Neural progenitor cell (in vitro differentiated cells): ENCODE measurements at regions not wholly inside any gene's neighbourhood (a gene's known extent, or its start where the extent isn't known, plus 50 kb on each side); places are given as distances from the start of the nearest gene placed in this dataset.

ENCODE experiments used
- DNase-seq: peaks from one replicate; pipeline ENCODE4 v3.0.0-alpha.2; 2016; ENCODE audit warnings: low spot score
- H2AFZ ChIP-seq: fragments of 200-600 bp; sonication (generic); replicated peaks from 2 replicates; pipeline ENCODE4 v1.6.1; 2016; ENCODE audit warnings: antibody characterized with exemption
- H3F3A ChIP-seq: fragments of 200-600 bp; sonication (generic); 2 replicates; pipeline ENCODE4 v1.6.1; 2016; ENCODE audit warnings: antibody characterized with exemption, low read depth
- H3K27ac ChIP-seq: fragments of 200-600 bp; sonication (generic); 2 replicates; pipeline ENCODE4 v1.5.1; 2016; ENCODE audit warnings: mild to moderate bottlenecking
- H3K27me3 ChIP-seq: fragments of 200-600 bp; sonication (generic); 2 replicates; pipeline ENCODE4 v1.6.1; 2016; ENCODE audit warnings: mild to moderate bottlenecking, moderate library complexity
- H3K36me3 ChIP-seq: fragments of 200-600 bp; sonication (generic); 2 replicates; pipeline ENCODE4 v1.5.1; 2016
- H3K4me1 ChIP-seq: fragments of 200-600 bp; sonication (generic); 2 replicates; pipeline ENCODE4 v1.6.1; 2016; ENCODE audit warnings: mixed run types
- H3K4me2 ChIP-seq: fragments of 200-600 bp; sonication (generic); 2 replicates; pipeline ENCODE4 v1.6.1; 2016
- H3K4me3 ChIP-seq: fragments of 200-600 bp; sonication (generic); 2 replicates; pipeline ENCODE4 v1.5.1; 2016
- H3K79me2 ChIP-seq: fragments of 200-600 bp; sonication (generic); 2 replicates; pipeline ENCODE4 v1.6.1; 2016; ENCODE audit warnings: low read depth
- H3K9ac ChIP-seq: fragments of 200-600 bp; sonication (generic); 2 replicates; pipeline ENCODE4 v1.6.1; 2016
- H3K9me3 ChIP-seq: fragments of 200-600 bp; sonication (generic); 2 replicates; pipeline ENCODE4 v1.5.1; 2016; ENCODE audit warnings: low read depth
- H4K20me1 ChIP-seq: fragments of 200-600 bp; sonication (generic); 2 replicates; pipeline ENCODE4 v1.6.1; 2016; ENCODE audit warnings: low read depth
- H3K27ac Mint-ChIP-seq: 3 replicates; pipeline ENCODE4 v1.8.0; 2021; ENCODE audit warnings: mixed read lengths
- H3K27me3 Mint-ChIP-seq: 2 replicates; pipeline ENCODE4 v1.8.0; 2022; ENCODE audit warnings: low read depth, mild to moderate bottlenecking, inconsistent platforms, moderate library complexity, mixed read lengths; ENCODE audit not compliant: insufficient read depth
- H3K36me3 Mint-ChIP-seq: 3 replicates; pipeline ENCODE4 v1.8.0; 2021; ENCODE audit warnings: mixed read lengths
- H3K4me1 Mint-ChIP-seq: 3 replicates; pipeline ENCODE4 v1.8.0; 2021; ENCODE audit warnings: mixed read lengths
- H3K4me3 Mint-ChIP-seq: 3 replicates; pipeline ENCODE4 v1.8.0; 2021; ENCODE audit warnings: mild to moderate bottlenecking, moderate library complexity, mixed read lengths
- H3K9me3 Mint-ChIP-seq: 3 replicates; pipeline ENCODE4 v1.8.0; 2020; ENCODE audit warnings: mixed read lengths
- EZH2 ChIP-seq: fragments of 200-600 bp; sonication (generic); IDR thresholded peaks from 2 replicates; pipeline ENCODE4 v1.6.1; 2017; ENCODE audit warnings: antibody characterized with exemption, mild to moderate bottlenecking, moderate library complexity
- EZH2phosphoT487 ChIP-seq: fragments of 200-600 bp; sonication (generic); IDR thresholded peaks from 2 replicates; pipeline ENCODE4 v1.6.1; 2017; ENCODE audit warnings: antibody characterized with exemption
- TF ChIP-seq, protein P1 (sequence below): fragments of 200-600 bp; sonication (generic); IDR thresholded peaks from 2 replicates; pipeline ENCODE4 v1.5.1; 2017; ENCODE audit warnings: antibody characterized with exemption, mild to moderate bottlenecking

- Histone ChIP-seq H3K27me3 (no peaks in the 10 kb centered on the region), H3K9me3 (no peaks in the 10 kb centered on the region), H2AFZ (no peak overlapping the region), H3K4me3 (no peak overlapping the region), H4K20me1 (no peaks in the 10 kb centered on the region), H3K79me2 (no peaks in the 10 kb centered on the region), H3K27ac (no peak overlapping the region), H3K36me3 (no peaks in the 10 kb centered on the region), H3K9ac (no peak overlapping the region), H3F3A (no peaks in the 10 kb centered on the region), H3K4me2 (no peak overlapping the region), H3K4me1 (no peaks in the 10 kb centered on the region)
- Mint-ChIP-seq H3K27ac (no peak overlapping the region), H3K4me1 (no peaks in the 10 kb centered on the region), H3K9me3 (no peaks in the 10 kb centered on the region), H3K27me3 (peaks cover 3% of the 10 kb centered on the region), H3K4me3 (no peak overlapping the region), H3K36me3 (no peaks in the 10 kb centered on the region)
- no peak for DNase-seq
- TF ChIP-seq, protein P1, sequence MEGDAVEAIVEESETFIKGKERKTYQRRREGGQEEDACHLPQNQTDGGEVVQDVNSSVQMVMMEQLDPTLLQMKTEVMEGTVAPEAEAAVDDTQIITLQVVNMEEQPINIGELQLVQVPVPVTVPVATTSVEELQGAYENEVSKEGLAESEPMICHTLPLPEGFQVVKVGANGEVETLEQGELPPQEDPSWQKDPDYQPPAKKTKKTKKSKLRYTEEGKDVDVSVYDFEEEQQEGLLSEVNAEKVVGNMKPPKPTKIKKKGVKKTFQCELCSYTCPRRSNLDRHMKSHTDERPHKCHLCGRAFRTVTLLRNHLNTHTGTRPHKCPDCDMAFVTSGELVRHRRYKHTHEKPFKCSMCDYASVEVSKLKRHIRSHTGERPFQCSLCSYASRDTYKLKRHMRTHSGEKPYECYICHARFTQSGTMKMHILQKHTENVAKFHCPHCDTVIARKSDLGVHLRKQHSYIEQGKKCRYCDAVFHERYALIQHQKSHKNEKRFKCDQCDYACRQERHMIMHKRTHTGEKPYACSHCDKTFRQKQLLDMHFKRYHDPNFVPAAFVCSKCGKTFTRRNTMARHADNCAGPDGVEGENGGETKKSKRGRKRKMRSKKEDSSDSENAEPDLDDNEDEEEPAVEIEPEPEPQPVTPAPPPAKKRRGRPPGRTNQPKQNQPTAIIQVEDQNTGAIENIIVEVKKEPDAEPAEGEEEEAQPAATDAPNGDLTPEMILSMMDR, result no peak
- TF ChIP-seq EZH2 (no peak), EZH2phosphoT487 (no peak)
Observed at GRCh38 chr13:73531014-73531413, 472.2 kb downstream of the KLF5 start.

DNA sequence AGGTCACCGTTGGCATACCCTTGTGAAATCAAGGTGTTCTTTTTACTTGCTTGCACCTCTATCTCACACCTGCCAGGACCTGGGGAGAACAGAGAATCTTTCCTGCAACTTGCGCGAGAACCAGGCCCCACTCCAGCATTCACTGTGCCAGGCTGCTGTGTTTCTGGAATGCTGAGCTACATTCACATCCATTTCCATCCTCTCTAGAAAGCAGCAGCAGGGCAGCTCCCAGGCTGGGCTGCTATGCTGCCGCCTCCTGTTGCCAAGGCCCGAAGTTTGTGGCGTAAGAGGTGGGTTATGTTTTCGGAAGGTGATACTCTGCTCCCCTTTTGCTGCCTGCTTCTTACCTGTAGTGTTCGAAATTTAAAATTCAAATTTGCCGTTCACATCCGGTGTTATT, 464.1 kb downstream of the KLF5 start:
- Histone ChIP-seq H4K20me1 (no peaks in the 10 kb centered on the region), H2AFZ (peak overlapping the region; percentile 39), H3K4me1 (no peaks in the 10 kb centered on the region), H3K27me3 (no peaks in the 10 kb centered on the region), H3K9me3 (no peaks in the 10 kb centered on the region), H3K4me3 (no peak overlapping the region), H3F3A (no peaks in the 10 kb centered on the region), H3K27ac (no peak overlapping the region), H3K9ac (no peak overlapping the region), H3K4me2 (no peak overlapping the region), H3K36me3 (no peaks in the 10 kb centered on the region), H3K79me2 (no peaks in the 10 kb centered on the region)
- Mint-ChIP-seq H3K4me3 (no peak overlapping the region), H3K9me3 (no peaks in the 10 kb centered on the region), H3K36me3 (no peaks in the 10 kb centered on the region), H3K27me3 (no peaks in the 10 kb centered on the region), H3K4me1 (no peaks in the 10 kb centered on the region), H3K27ac (no peak overlapping the region)
- no peak for TF ChIP-seq EZH2
- TF ChIP-seq, protein P1, result no peak
- no peak for TF ChIP-seq EZH2phosphoT487
- DNase-seq, result no peak

- TF ChIP-seq, protein P1, result no peak
- TF ChIP-seq EZH2, result no peak
- no peak overlapping the region for H3K4me2 ChIP-seq
- no peak overlapping the region for H3K27ac Mint-ChIP-seq
- no peaks in the 10 kb centered on the region for H3K36me3 Mint-ChIP-seq
- no peaks in the 10 kb centered on the region for H3K9me3 Mint-ChIP-seq
- no peak overlapping the region for H3K27ac ChIP-seq
- H4K20me1 ChIP-seq, result no peaks in the 10 kb centered on the region
- no peaks in the 10 kb centered on the region for H3F3A ChIP-seq
- no peak for DNase-seq
- H3K36me3 ChIP-seq, result no peaks in the 10 kb centered on the region
- no peaks in the 10 kb centered on the region for H3K4me1 ChIP-seq
- no peak overlapping the region for H3K4me3 Mint-ChIP-seq
- no peaks in the 10 kb centered on the region for H3K27me3 ChIP-seq
- no peak overlapping the region for H3K4me3 ChIP-seq
- no peak overlapping the region for H3K9ac ChIP-seq
- no peak overlapping the region for H2AFZ ChIP-seq
- no peaks in the 10 kb centered on the region for H3K27me3 Mint-ChIP-seq
- H3K9me3 ChIP-seq, result no peaks in the 10 kb centered on the region
- H3K4me1 Mint-ChIP-seq, result no peaks in the 10 kb centered on the region
- no peaks in the 10 kb centered on the region for H3K79me2 ChIP-seq
Observed at GRCh38 chr13:73521985-73522524, 463.2 kb downstream of the KLF5 start.
